ENCODE measurements at regions not wholly inside any gene's neighbourhood (a gene's known extent, or its start where the extent isn't known, plus 50 kb on each side); places are given as distances from the start of the nearest gene placed in this dataset.

DNA sequence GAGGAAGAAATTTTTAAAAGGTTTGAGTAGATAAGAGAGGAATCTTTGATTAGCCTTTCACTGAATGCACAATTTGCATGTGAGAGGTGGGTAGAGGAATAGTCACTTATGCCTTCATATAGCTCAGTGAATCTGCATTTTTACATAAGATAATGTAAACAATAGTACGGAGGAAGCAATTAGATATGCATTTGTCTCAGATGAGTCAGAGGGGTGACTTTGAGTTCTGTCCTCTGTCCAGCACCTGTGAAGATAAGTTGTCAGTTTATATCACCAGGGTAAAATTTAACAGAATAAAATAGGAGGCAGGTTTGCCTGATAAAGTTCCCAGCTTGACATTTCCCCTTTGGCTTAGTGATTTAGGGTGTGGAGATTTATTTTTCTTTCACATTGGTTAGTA, 841.9 kb downstream of the PCDH18 start:
- TF ChIP-seq, protein P1, sequence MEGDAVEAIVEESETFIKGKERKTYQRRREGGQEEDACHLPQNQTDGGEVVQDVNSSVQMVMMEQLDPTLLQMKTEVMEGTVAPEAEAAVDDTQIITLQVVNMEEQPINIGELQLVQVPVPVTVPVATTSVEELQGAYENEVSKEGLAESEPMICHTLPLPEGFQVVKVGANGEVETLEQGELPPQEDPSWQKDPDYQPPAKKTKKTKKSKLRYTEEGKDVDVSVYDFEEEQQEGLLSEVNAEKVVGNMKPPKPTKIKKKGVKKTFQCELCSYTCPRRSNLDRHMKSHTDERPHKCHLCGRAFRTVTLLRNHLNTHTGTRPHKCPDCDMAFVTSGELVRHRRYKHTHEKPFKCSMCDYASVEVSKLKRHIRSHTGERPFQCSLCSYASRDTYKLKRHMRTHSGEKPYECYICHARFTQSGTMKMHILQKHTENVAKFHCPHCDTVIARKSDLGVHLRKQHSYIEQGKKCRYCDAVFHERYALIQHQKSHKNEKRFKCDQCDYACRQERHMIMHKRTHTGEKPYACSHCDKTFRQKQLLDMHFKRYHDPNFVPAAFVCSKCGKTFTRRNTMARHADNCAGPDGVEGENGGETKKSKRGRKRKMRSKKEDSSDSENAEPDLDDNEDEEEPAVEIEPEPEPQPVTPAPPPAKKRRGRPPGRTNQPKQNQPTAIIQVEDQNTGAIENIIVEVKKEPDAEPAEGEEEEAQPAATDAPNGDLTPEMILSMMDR (IDR thresholded peaks at IDR 0.05; ENCODE audit: insufficient read depth, low read length, poor library complexity, severe bottlenecking) = no peak
- no peak for TF ChIP-seq EZH2phosphoT487 (conservative IDR thresholded peaks at IDR 0.05; ENCODE audit: low read length)

All from SU-DHL-6 (cell line).